A549 (cell line): ENCODE measurements at regions not wholly inside any gene's neighbourhood (a gene's known extent, or its start where the extent isn't known, plus 50 kb on each side); places are given as distances from the start of the nearest gene placed in this dataset.

ENCODE experiments used
- ATAC-seq, 2 experiments: fragments of 200-7000 bp in 1 of 2; fragments of >200 bp in 1 of 2; cut with Nextera tagmentation in 1 of 2; cut with Tn5 transposase in 1 of 2; 3 replicates each; pipeline versions ENCODE4 v1.8.0 to v1.9.1; 2018 to 2020; ENCODE audit warnings: mild to moderate bottlenecking in 1 of 2, moderate library complexity in 1 of 2
- CTCF ChIA-PET: fragments of 300-600 bp; sonication (Branson Sonifier 250); formaldehyde crosslinking; extraction: SDS; loops from one replicate; lab custom pipeline; 2021; ENCODE audit warnings: antibody characterized with exemption, inconsistent platforms; lab: Yijun Ruan, JAX
- POLR2A ChIA-PET: fragments of 350-600 bp; formaldehyde crosslinking; extraction: SDS; loops from one replicate; lab custom pipeline; 2021; ENCODE audit warnings: antibody characterized with exemption, inconsistent platforms; lab: Yijun Ruan, JAX
- DNase-seq, 2 experiments: peaks; one replicate each; pipeline versions ENCODE4 v3.0.0 to v3.0.0-alpha.2; 2011 to 2016; ENCODE audit warnings: low read depth in 1 of 2, low spot score in 1 of 2
- FAIRE-seq: peaks from 2 replicates; lab custom pipeline; 2011; peaks lifted over from hg19 to GRCh38; lab: Jason Lieb, UNC
- H3K27ac ChIP-seq, 2 experiments: fragments of >200 bp; sonication (Bioruptor Twin); formaldehyde crosslinking; 3 replicates each; pipeline ENCODE4 v1.5.1; 2016 to 2017
- H3K4me1 ChIP-seq: fragments of >200 bp; sonication (Bioruptor Twin); formaldehyde crosslinking; 3 replicates; pipeline ENCODE4 v1.6.1; 2016
- H3K4me2 ChIP-seq: fragments of >200 bp; sonication (Bioruptor Twin); formaldehyde crosslinking; 3 replicates; pipeline ENCODE4 v1.6.1; 2016
- H3K4me3 ChIP-seq: fragments of >200 bp; sonication (Bioruptor Twin); formaldehyde crosslinking; 3 replicates; pipeline ENCODE4 v1.5.1; 2016
- H3K9me3 ChIP-seq: fragments of >200 bp; sonication (Bioruptor Twin); formaldehyde crosslinking; 3 replicates; pipeline ENCODE4 v1.6.1; 2016
- ATOH8 ChIP-seq: fragments of 250-450 bp; sonication (Bioruptor Pico); IDR thresholded peaks from 2 replicates; pipeline ENCODE4 v1.5.0; 2020; ENCODE audit warnings: low read depth, mild to moderate bottlenecking, moderate library complexity
- BCL3 ChIP-seq: fragments of >200 bp; sonication (Bioruptor Twin); formaldehyde crosslinking; IDR thresholded peaks from 3 replicates; pipeline ENCODE4 v1.6.1; 2016
- CBX2 ChIP-seq: fragments of 200-600 bp; sonication (generic); IDR thresholded peaks from 2 replicates; pipeline ENCODE4 v1.6.1; 2016; ENCODE audit warnings: low read depth, mild to moderate bottlenecking, borderline replicate concordance
- CEBPB ChIP-seq, 2 experiments: fragments of >200 bp in 1 of 2; sonication (Bioruptor Twin) in 1 of 2; formaldehyde crosslinking in 1 of 2; IDR thresholded peaks; 2 replicates each; pipeline ENCODE4 v1.6.1; 2012 to 2016
- FOSL2 ChIP-seq, 2 experiments: fragments of 450-650 bp in 1 of 2; fragments of >200 bp in 1 of 2; sonication (Bioruptor Twin) in 1 of 2; formaldehyde crosslinking; IDR thresholded peaks; 2 replicates each; pipeline versions ENCODE4 v1.5.0 to v1.6.1; 2016 to 2020; ENCODE audit warnings: mild to moderate bottlenecking in 1 of 2, moderate library complexity in 1 of 2
- HOXA7 ChIP-seq: fragments of 250-450 bp; sonication (Bioruptor Pico); IDR thresholded peaks from 2 replicates; pipeline ENCODE4 v1.5.0; 2020; ENCODE audit warnings: mild to moderate bottlenecking, moderate library complexity
- HOXB13 ChIP-seq: fragments of 250-450 bp; sonication (Bioruptor Pico); IDR thresholded peaks from 2 replicates; pipeline ENCODE4 v1.5.0; 2020; ENCODE audit warnings: low read depth, mild to moderate bottlenecking, moderate library complexity
- KDM1A ChIP-seq: fragments of 200-600 bp; sonication (generic); IDR thresholded peaks from 2 replicates; pipeline ENCODE4 v1.6.1; 2016; ENCODE audit warnings: low read depth, mild to moderate bottlenecking
- NR3C1 ChIP-seq: fragments of >200 bp; sonication (Bioruptor Twin); formaldehyde crosslinking; IDR thresholded peaks from 3 replicates; pipeline ENCODE4 v1.6.1; 2017
- RARB ChIP-seq: fragments of 250-450 bp; sonication (Bioruptor Pico); IDR thresholded peaks from 2 replicates; pipeline ENCODE4 v1.8.0; 2021; ENCODE audit warnings: mild to moderate bottlenecking, moderate library complexity
- RCOR1 ChIP-seq: fragments of 150-350 bp; IDR thresholded peaks from 2 replicates; pipeline ENCODE4 v1.6.1; 2014; ENCODE audit warnings: antibody characterized with exemption, low read length, low read depth
- REST ChIP-seq: fragments of 200-600 bp; sonication (generic); IDR thresholded peaks from 2 replicates; pipeline ENCODE4 v1.6.1; 2016; ENCODE audit warnings: antibody characterized with exemption, mild to moderate bottlenecking, moderate library complexity
- RFX5 ChIP-seq: fragments of 450-650 bp; IDR thresholded peaks from 2 replicates; pipeline ENCODE4 v1.7.1; 2014; ENCODE audit warnings: antibody characterized with exemption, mild to moderate bottlenecking, moderate library complexity
- TP53 ChIP-seq: fragments of 250-450 bp; sonication (Bioruptor Pico); IDR thresholded peaks from 2 replicates; pipeline ENCODE4 v1.5.0; 2021; ENCODE audit warnings: mild to moderate bottlenecking, moderate library complexity
- WGBS: methylation state at CpG from one replicate; pipeline ENCODE4 v1.1.6; 2017; ENCODE audit errors: missing lambda C conversion rate; 5-methylcytosine and 5-hydroxymethylcytosine counted together
- TF ChIP-seq, protein P1 (sequence below): IDR thresholded peaks from 2 replicates; pipeline ENCODE4 v1.6.1; 2012
- TF ChIP-seq, protein P2 (sequence below): fragments of 250-450 bp; sonication (Bioruptor Pico); IDR thresholded peaks from 2 replicates; pipeline ENCODE4 v1.5.0; 2021; ENCODE audit warnings: mild to moderate bottlenecking, moderate library complexity, borderline replicate concordance
- TF ChIP-seq, protein P3 (sequence below): IDR thresholded peaks from 2 replicates; pipeline ENCODE4 v1.6.1; 2012

GRCh38 chr3:75140904-75141615, 523.1 kb upstream of the FRG2C start (continued):
- no peak for TF ChIP-seq REST
- TF ChIP-seq CBX2, result no peak
- TF ChIP-seq HOXA7, result no peak
- TF ChIP-seq TP53, result no peak

- no peak overlapping the region for H3K4me3 ChIP-seq
- H3K4me1 ChIP-seq, result no peaks in the 10 kb centered on the region
- H3K9me3 ChIP-seq, result no peaks in the 10 kb centered on the region
- H3K27ac ChIP-seq, result no peak overlapping the region
- no peak for FAIRE-seq
- DNase-seq, result no peak
- WGBS, result 36% methylated on average over 3 of the region's 3 CpGs
- ChIA-PET CTCF (no interaction called here), POLR2A (no interaction called here)
- ATAC-seq, result no peak
- H3K4me2 ChIP-seq, result no peak overlapping the region
- no peak for TF ChIP-seq CEBPB (IDR thresholded peaks at IDR 0.05)
- no peak for TF ChIP-seq KDM1A
- TF ChIP-seq RCOR1, result no peak
- no peak for TF ChIP-seq FOSL2 (IDR thresholded peaks at IDR 0.05)
- no peak for TF ChIP-seq FOSL2 (CRISPR knock-in tag; IDR thresholded peaks at IDR 0.05)
- TF ChIP-seq, protein P1, sequence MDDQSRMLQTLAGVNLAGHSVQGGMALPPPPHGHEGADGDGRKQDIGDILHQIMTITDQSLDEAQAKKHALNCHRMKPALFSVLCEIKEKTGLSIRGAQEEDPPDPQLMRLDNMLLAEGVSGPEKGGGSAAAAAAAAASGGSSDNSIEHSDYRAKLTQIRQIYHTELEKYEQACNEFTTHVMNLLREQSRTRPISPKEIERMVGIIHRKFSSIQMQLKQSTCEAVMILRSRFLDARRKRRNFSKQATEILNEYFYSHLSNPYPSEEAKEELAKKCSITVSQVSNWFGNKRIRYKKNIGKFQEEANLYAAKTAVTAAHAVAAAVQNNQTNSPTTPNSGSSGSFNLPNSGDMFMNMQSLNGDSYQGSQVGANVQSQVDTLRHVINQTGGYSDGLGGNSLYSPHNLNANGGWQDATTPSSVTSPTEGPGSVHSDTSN, result no peak
- TF ChIP-seq RFX5, result no peak
- no peak for TF ChIP-seq NR3C1
- no peak for TF ChIP-seq REST
- no peak for TF ChIP-seq HOXB13 (CRISPR knock-in tag)
- TF ChIP-seq, protein P2, sequence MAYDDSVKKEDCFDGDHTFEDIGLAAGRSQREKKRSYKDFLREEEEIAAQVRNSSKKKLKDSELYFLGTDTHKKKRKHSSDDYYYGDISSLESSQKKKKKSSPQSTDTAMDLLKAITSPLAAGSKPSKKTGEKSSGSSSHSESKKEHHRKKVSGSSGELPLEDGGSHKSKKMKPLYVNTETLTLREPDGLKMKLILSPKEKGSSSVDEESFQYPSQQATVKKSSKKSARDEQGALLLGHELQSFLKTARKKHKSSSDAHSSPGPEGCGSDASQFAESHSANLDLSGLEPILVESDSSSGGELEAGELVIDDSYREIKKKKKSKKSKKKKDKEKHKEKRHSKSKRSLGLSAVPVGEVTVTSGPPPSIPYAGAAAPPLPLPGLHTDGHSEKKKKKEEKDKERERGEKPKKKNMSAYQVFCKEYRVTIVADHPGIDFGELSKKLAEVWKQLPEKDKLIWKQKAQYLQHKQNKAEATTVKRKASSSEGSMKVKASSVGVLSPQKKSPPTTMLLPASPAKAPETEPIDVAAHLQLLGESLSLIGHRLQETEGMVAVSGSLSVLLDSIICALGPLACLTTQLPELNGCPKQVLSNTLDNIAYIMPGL (CRISPR knock-in tag), result no peak
- no peak for TF ChIP-seq RARB (CRISPR knock-in tag)
- TF ChIP-seq BCL3, result no peak
- TF ChIP-seq, protein P3, sequence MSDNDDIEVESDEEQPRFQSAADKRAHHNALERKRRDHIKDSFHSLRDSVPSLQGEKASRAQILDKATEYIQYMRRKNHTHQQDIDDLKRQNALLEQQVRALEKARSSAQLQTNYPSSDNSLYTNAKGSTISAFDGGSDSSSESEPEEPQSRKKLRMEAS, result no peak
- no peak for TF ChIP-seq ATOH8
These were observed 519.7 kb upstream of the FRG2C start for GRCh38 chr3:75144406-75144805.
